ENCODE measurements at regions not wholly inside any gene's neighbourhood (a gene's known extent, or its start where the extent isn't known, plus 50 kb on each side); places are given as distances from the start of the nearest gene placed in this dataset.
"Not testable (repeated sequence)": the region's sequence is repeated elsewhere in the genome, so short reads cannot be mapped to it uniquely, and the experiment has no call there.

- H3K4me3 Mint-ChIP-seq = no peak overlapping the region
- no peak for DNase-seq
- no peaks in the 10 kb centered on the region for H3K36me3 Mint-ChIP-seq (ENCODE audit: insufficient read depth in 2 of 2)
Observed at GRCh38 chr5:91514400-91514799, 131.3 kb upstream of the ARRDC3 start.

GRCh38 chr5:91503321-91503720 lies 120.2 kb upstream of the ARRDC3 start:
- no peaks in the 10 kb centered on the region for H3K4me1 Mint-ChIP-seq (ENCODE audit: low read depth)
- no peak for ATAC-seq (replicated peaks in 1 of 2)
- H3K27ac Mint-ChIP-seq = no peak overlapping the region

More at GRCh38 chr5:91514400-91514799, 131.3 kb upstream of the ARRDC3 start:
- no peak for ATAC-seq (replicated peaks in 1 of 2)
- H3K9me3 Mint-ChIP-seq = no peaks in the 10 kb centered on the region
- peaks cover 6% of the 10 kb centered on the region for H3K27me3 Mint-ChIP-seq (ENCODE audit: low read depth)
- no peak overlapping the region for H3K27ac Mint-ChIP-seq
- no peaks in the 10 kb centered on the region for H3K4me1 Mint-ChIP-seq (ENCODE audit: low read depth)

GRCh38 chr5:91500758-91501157 lies 117.6 kb upstream of the ARRDC3 start:
- peaks cover 7% of the 10 kb centered on the region for H3K27me3 Mint-ChIP-seq (ENCODE audit: low read depth)
- ATAC-seq (replicated peaks in 1 of 2) (no peak), DNase-seq (no peak)
- H3K4me3 Mint-ChIP-seq = no peak overlapping the region
- no peak overlapping the region for H3K27ac Mint-ChIP-seq
- H3K36me3 Mint-ChIP-seq (ENCODE audit: insufficient read depth in 2 of 2) = no peaks in the 10 kb centered on the region
- no peaks in the 10 kb centered on the region for H3K4me1 Mint-ChIP-seq (ENCODE audit: low read depth)
- no peaks in the 10 kb centered on the region for H3K9me3 Mint-ChIP-seq

More at GRCh38 chr5:91503321-91503720, 120.2 kb upstream of the ARRDC3 start:
- H3K36me3 Mint-ChIP-seq (ENCODE audit: insufficient read depth in 2 of 2) = no peaks in the 10 kb centered on the region
- H3K9me3 Mint-ChIP-seq = no peaks in the 10 kb centered on the region
- no peak for DNase-seq
- no peak overlapping the region for H3K4me3 Mint-ChIP-seq
- H3K27me3 Mint-ChIP-seq (ENCODE audit: low read depth) = peaks cover 7% of the 10 kb centered on the region

GRCh38 chr5:91499943-91500531 lies 116.9 kb upstream of the ARRDC3 start:
- no peaks in the 10 kb centered on the region for H3K9me3 Mint-ChIP-seq
- no peak overlapping the region for H3K27ac Mint-ChIP-seq
- ATAC-seq (replicated peaks in 1 of 2) (peak in 1 of 2 donors; percentile 32), DNase-seq (no peak)
- H3K36me3 Mint-ChIP-seq (ENCODE audit: insufficient read depth in 2 of 2) = no peaks in the 10 kb centered on the region
- H3K27me3 Mint-ChIP-seq (ENCODE audit: low read depth) = peaks cover 7% of the 10 kb centered on the region
- no peaks in the 10 kb centered on the region for H3K4me1 Mint-ChIP-seq (ENCODE audit: low read depth)
- H3K4me3 Mint-ChIP-seq = no peak overlapping the region

GRCh38 chr5:91495699-91496098 lies 112.6 kb upstream of the ARRDC3 start:
- no peak for DNase-seq
- Mint-ChIP-seq H3K27ac (no peak overlapping the region), H3K4me1 (ENCODE audit: low read depth) (peaks cover 9% of the 10 kb centered on the region), H3K27me3 (ENCODE audit: low read depth) (peaks cover 7% of the 10 kb centered on the region), H3K9me3 (no peaks in the 10 kb centered on the region), H3K4me3 (no peak overlapping the region), H3K36me3 (ENCODE audit: insufficient read depth in 2 of 2) (no peaks in the 10 kb centered on the region)
- ATAC-seq (replicated peaks in 1 of 2) = no peak

GRCh38 chr5:91494447-91494996 lies 111.4 kb upstream of the ARRDC3 start:
- Mint-ChIP-seq H3K4me1 (ENCODE audit: low read depth) (peaks cover 9% of the 10 kb centered on the region), H3K36me3 (ENCODE audit: insufficient read depth in 2 of 2) (no peaks in the 10 kb centered on the region), H3K27ac (no peak overlapping the region), H3K9me3 (no peaks in the 10 kb centered on the region), H3K27me3 (ENCODE audit: low read depth) (peaks cover 7% of the 10 kb centered on the region), H3K4me3 (no peak overlapping the region)
- DNase-seq (no peak), ATAC-seq (replicated peaks in 1 of 2) (peak; percentile 31 to 76)

GRCh38 chr5:91493086-91493485 lies 110.0 kb upstream of the ARRDC3 start:
- no peak for DNase-seq
- no peak for ATAC-seq (replicated peaks in 1 of 2)

GRCh38 chr5:91491229-91491628 lies 108.1 kb upstream of the ARRDC3 start:
- ATAC-seq (replicated peaks in 1 of 2) = no peak
- H3K4me3 Mint-ChIP-seq = no peak overlapping the region

More at GRCh38 chr5:91493086-91493485, 110.0 kb upstream of the ARRDC3 start:
- no peak overlapping the region for H3K27ac Mint-ChIP-seq
- no peaks in the 10 kb centered on the region for H3K36me3 Mint-ChIP-seq (ENCODE audit: insufficient read depth in 2 of 2)
- no peaks in the 10 kb centered on the region for H3K9me3 Mint-ChIP-seq
- H3K4me3 Mint-ChIP-seq = no peak overlapping the region
- no peaks in the 10 kb centered on the region for H3K27me3 Mint-ChIP-seq (ENCODE audit: low read depth)
- peaks cover 9% of the 10 kb centered on the region for H3K4me1 Mint-ChIP-seq (ENCODE audit: low read depth)

GRCh38 chr5:91490316-91490715 lies 107.2 kb upstream of the ARRDC3 start:
- H3K9me3 Mint-ChIP-seq = no peaks in the 10 kb centered on the region
- H3K27ac Mint-ChIP-seq = no peak overlapping the region
- no peaks in the 10 kb centered on the region for H3K36me3 Mint-ChIP-seq (ENCODE audit: insufficient read depth in 2 of 2)
- H3K4me1 Mint-ChIP-seq (ENCODE audit: low read depth) = peaks cover 9% of the 10 kb centered on the region
- no peaks in the 10 kb centered on the region for H3K27me3 Mint-ChIP-seq (ENCODE audit: low read depth)
- H3K4me3 Mint-ChIP-seq = no peak overlapping the region
- DNase-seq (no peak), ATAC-seq (replicated peaks in 1 of 2) (no peak)

More at GRCh38 chr5:91491229-91491628, 108.1 kb upstream of the ARRDC3 start:
- Mint-ChIP-seq H3K27ac (no peak overlapping the region), H3K27me3 (ENCODE audit: low read depth) (no peaks in the 10 kb centered on the region), H3K36me3 (ENCODE audit: insufficient read depth in 2 of 2) (no peaks in the 10 kb centered on the region), H3K4me1 (ENCODE audit: low read depth) (peaks cover 9% of the 10 kb centered on the region), H3K9me3 (no peaks in the 10 kb centered on the region)
- no peak for DNase-seq

GRCh38 chr5:91487420-91487819 lies 104.3 kb upstream of the ARRDC3 start:
- ATAC-seq (replicated peaks in 1 of 2) = no peak
- DNase-seq = no peak
- H3K36me3 Mint-ChIP-seq (ENCODE audit: insufficient read depth in 2 of 2) = no peaks in the 10 kb centered on the region
- no peaks in the 10 kb centered on the region for H3K9me3 Mint-ChIP-seq
- H3K4me3 Mint-ChIP-seq = no peak overlapping the region
- H3K4me1 Mint-ChIP-seq (ENCODE audit: low read depth) = peaks cover 5% of the 10 kb centered on the region
- H3K27ac Mint-ChIP-seq = no peak overlapping the region
- no peaks in the 10 kb centered on the region for H3K27me3 Mint-ChIP-seq (ENCODE audit: low read depth)

- DNase-seq (no peak), ATAC-seq (replicated peaks in 1 of 2) (no peak)
- no peaks in the 10 kb centered on the region for H3K9me3 Mint-ChIP-seq
- peaks cover 5% of the 10 kb centered on the region for H3K4me1 Mint-ChIP-seq (ENCODE audit: low read depth)
- H3K27me3 Mint-ChIP-seq (ENCODE audit: low read depth) = no peaks in the 10 kb centered on the region
- H3K27ac Mint-ChIP-seq = no peak overlapping the region
- H3K4me3 Mint-ChIP-seq = no peak overlapping the region
- H3K36me3 Mint-ChIP-seq (ENCODE audit: insufficient read depth in 2 of 2) = no peaks in the 10 kb centered on the region
Observed at GRCh38 chr5:91486638-91487037, 103.5 kb upstream of the ARRDC3 start.

- DNase-seq (no peak), ATAC-seq (replicated peaks in 1 of 2) (no peak)
- H3K4me1 Mint-ChIP-seq (ENCODE audit: low read depth) = no peaks in the 10 kb centered on the region
- H3K36me3 Mint-ChIP-seq (ENCODE audit: insufficient read depth in 2 of 2) = no peaks in the 10 kb centered on the region
- no peaks in the 10 kb centered on the region for H3K9me3 Mint-ChIP-seq
- peak overlapping the region; percentile 22 for H3K27ac Mint-ChIP-seq
- H3K4me3 Mint-ChIP-seq = no peak overlapping the region
- H3K27me3 Mint-ChIP-seq (ENCODE audit: low read depth) = no peaks in the 10 kb centered on the region
Observed at GRCh38 chr5:91484662-91485061, 101.5 kb upstream of the ARRDC3 start.

GRCh38 chr5:91479376-91479775 lies 96.3 kb upstream of the ARRDC3 start:
- not testable (repeated sequence) for H3K27me3 Mint-ChIP-seq (ENCODE audit: low read depth); H3K4me1 Mint-ChIP-seq (ENCODE audit: low read depth); H3K36me3 Mint-ChIP-seq (ENCODE audit: insufficient read depth in 2 of 2); H3K9me3 Mint-ChIP-seq; ATAC-seq (replicated peaks in 1 of 2); DNase-seq; H3K4me3 Mint-ChIP-seq
- peak overlapping the region; percentile 59 for H3K27ac Mint-ChIP-seq

GRCh38 chr5:91478096-91478495 lies 95.0 kb upstream of the ARRDC3 start:
- Mint-ChIP-seq H3K9me3 (no peaks in the 10 kb centered on the region), H3K4me1 (ENCODE audit: low read depth) (no peaks in the 10 kb centered on the region), H3K27me3 (ENCODE audit: low read depth) (no peaks in the 10 kb centered on the region), H3K27ac (no peak overlapping the region), H3K4me3 (no peak overlapping the region), H3K36me3 (ENCODE audit: insufficient read depth in 2 of 2) (no peaks in the 10 kb centered on the region)
- ATAC-seq (replicated peaks in 1 of 2) (no peak), DNase-seq (no peak)
